Activated gamma-delta T cell (primary cell): ENCODE measurements at regions not wholly inside any gene's neighbourhood (a gene's known extent, or its start where the extent isn't known, plus 50 kb on each side); places are given as distances from the start of the nearest gene placed in this dataset.
"Not testable (repeated sequence)": the region's sequence is repeated elsewhere in the genome, so short reads cannot be mapped to it uniquely, and the experiment has no call there.

Source experiments
- DNase-seq: peaks from one replicate; lab custom pipeline; 2025; lab: John Stamatoyannopoulos, UW

DNA sequence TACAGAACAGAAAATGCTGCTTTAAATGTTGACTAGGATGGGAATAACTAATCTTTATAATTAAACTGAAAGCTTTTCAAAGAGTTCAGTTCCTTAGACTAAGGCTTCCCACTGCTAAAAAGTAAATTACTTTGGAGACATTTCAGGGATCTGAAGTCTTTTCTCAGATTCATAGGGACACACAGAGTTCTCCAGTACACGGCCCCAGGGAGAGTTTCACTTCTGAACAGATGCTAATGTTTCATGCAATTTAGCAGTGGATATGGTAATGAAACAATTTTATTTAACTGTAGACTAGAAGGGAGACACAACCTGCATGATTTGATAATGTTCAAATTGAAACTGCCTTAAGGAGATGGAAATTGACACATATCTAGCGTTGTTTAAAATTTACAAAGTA, 1282.6 kb downstream of the NCAM2 start:
- DNase-seq = no peak

DNA sequence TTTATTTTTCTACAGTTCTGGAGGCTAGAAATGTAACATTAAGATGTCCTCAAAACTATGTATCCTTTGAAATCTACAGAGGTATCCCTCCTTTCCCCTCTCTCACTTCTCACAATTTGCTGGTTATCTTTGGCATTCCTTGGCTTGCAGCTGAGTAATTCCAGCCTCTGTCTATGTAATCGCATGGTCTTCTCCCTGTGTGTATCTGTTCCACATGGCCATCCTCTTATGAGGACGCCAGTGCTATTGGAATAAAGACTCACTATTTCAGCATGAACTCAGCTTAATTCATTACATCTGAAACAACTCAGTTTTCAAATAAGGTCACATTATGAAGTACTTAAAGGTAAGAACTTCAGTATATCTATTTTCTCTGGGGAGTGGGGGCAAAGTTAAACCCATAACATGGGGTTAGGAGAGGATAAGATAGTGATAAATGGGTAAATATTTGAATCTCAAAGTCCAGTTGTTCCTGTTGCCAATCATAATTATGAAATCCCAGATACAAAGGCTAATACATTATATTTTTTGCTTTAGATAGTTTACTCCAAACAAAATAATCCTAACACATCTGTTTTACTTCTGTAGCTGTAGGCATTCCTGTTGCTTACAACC, 1290.8 kb downstream of the NCAM2 start:
- DNase-seq = no peak

DNA sequence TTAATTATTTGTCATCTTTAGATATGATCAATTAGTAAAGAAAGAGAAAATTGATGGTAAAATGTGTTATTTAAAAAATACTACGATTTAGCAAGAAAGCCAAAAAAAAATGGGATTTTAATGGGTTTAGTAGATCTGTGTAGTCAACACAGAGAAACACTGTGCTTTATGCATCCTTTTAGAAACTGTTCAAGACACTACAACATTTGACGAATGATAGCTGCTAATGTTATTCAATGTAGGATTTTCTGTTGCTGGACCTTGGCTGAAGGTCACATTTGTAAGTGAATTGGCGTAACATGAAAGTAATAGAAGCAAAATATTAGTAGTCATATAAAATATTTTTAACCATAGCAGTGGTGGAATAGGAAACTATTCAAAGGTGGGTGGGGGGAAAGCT, 1293.9 kb downstream of the NCAM2 start:
- no peak for DNase-seq

DNA sequence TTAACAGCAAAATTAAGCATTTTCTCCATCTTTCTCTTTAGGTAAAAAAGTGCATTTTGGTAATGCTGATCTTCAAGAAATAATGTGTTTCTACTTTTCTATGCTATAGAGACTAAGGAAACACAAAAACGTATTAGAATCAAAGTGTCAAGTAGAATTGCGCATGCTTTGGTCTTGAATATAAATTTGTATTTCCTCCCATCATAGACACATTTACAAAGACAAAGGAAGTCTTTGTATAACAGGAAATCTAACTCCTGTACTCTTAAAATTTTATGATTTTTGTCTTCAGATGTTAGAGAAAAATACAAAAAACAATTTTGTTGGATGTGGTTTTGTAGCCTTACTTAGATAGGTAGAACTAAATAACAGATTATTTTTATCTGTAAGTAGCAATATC, 1299.4 kb downstream of the NCAM2 start:
- no peak for DNase-seq

DNA sequence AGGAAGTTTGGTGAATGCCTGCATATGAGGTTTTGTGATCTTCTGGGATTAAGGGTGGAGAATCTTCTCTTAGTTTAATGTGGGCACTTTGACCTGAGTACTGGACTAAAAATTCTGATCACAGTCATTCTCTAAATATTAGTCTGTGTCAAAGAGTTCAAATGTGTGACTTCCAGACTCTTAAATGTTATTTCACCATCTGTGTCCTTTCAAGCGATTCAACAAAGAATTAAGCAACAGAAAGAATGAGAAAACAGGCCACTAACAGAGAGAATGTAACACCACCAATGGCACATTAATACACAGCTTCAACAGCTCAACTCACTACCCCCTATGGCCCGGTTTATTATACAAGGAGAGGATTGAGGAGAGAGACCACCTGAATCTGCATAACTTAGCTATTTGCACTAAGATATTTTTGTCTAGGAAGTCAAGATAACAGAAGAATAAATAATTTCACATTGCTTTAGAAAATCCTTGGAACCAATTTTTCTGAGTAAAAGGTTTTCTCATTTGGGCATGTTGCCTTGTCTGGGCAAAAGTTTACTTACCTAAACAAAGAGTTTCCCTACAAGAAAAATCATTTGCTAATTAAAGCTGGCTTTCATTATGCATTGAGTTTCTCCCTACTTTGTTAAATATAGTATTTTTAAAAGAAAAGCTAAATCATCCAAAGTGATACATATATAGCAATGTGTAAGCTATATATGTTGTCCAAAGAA, 1313.7 kb downstream of the NCAM2 start:
- no peak for DNase-seq

DNA sequence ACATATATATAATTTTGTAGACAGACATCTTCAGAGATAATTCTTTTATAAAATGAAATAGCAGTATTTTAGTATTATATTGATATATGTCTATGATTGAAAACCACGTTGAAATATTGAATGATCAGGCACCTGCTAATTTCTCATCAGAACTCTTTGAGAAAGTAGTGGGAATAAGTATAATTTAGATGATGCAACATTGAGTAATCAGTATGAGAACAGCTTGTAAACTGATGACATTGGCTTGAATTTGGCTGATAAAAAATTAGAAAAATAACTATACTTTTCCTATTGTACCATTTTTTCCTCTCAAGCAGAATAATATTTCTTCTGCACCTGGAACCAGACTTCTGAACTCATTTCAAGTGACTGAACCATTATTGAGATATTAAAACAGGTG, 1316.8 kb downstream of the NCAM2 start:
- DNase-seq = no peak

DNA sequence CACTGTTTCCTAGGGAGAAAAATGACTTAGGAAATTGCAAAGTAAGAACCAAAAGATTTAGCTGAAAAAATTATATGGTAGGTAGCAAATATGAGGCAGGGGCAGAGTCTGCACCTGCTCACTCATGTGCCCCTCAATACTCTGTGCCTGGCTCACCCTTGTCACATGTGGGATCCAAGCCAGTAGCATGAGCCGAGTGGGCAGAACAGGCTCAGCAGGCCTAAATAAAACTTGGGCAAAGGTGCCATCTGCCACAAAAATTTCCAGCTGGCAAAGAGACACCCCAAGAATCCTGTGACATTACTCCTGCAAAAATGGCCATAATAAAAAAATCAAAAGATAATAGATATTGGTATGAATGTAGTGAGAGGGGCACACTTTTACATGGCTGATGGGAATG, 1321.2 kb downstream of the NCAM2 start:
- no peak for DNase-seq

DNA sequence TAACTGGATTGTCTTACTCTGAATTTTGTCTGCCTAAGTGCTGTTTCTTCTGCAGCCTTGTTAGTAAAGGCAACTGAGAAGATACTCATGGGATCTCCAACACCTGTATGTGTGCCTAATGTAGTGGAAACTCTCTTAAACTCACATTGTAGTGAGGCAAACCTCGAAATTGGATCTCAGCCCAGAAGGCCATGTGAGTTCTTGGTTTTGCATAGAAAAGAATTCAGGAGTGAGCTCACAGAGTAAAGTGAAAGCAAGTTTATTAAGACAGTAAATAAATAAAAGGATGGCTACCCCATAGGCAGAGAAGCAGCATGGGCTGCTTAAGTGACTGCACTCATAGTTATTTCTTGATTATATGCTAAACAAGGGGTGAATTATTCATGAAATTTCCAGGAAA, 1344.7 kb downstream of the NCAM2 start:
- DNase-seq = no peak

DNA sequence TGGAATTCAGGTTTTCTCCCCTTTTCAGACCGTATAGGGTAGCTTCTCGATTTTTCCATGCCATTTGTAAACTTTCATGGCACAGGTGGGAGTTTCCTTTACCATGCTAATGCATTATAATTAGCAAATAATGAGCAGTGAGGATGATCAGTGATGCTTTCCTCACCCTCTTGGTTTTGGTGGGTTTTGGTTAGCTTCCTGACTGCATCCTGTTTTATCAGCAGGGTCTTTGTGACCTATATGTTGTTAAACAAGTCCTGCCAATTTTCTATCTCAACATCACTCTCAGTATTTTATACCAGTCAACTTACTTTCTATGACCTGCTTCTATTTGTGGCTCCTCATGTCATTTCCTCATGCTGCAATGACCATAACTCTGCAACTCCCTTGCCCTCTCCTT, 1345.1 kb downstream of the NCAM2 start:
- no peak for DNase-seq

DNA sequence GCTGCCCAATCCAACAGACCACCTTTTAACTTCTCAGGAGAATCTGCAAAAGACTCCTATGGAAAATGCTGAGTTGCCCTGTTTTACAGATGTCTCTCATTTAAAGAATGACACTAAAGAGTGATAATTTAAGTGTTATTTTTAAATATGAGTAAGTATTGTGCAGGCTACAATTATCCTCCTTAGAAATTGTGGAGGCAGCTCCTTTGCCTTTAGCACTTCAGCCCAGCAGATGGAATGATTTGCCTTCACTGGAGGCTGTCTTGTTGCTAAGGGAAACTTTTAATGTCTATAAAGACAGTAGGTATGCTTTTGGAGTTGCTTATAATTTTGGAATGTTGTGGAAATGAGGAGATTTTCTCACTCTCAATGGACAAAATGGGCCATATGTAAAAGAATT, 1345.5 kb downstream of the NCAM2 start:
- DNase-seq = no peak

DNA sequence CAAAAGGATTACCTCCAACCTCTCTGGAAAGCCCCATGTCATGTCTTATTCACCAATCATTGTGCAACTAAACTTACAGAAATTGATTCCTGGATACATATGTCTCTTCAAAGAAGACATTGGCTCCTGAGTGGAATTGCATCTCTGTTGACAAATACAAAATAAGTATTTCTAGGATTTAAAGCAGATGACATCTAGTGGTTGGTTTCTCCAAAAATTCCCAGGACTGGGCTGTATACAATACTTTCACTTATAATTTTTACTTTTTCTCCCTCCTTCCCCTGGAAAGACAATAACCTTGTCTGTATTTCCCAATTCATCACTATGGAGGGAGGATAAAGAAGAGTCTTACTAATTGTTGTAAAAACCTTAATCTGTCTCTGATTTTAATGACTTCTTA, 1347.4 kb downstream of the NCAM2 start:
- no peak for DNase-seq

DNA sequence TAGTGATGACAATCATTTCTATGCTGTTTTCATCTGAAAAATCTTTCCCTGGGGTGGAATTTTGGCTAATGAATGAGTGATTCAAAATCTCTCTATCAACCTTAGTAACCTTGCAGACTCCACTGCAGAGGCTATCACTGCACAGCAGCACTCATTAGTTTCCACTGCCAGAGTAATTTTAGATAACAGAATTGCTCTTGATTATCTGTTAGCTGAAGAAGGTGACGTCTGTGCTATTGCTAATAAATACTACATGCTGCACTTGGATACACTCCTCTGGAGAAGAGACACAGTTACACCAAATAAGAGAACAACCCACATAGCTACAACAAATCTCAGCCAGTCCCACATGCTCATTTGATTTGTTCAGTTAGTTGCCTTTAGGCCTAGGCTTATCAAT, 1348.4 kb downstream of the NCAM2 start:
- DNase-seq = no peak

DNA sequence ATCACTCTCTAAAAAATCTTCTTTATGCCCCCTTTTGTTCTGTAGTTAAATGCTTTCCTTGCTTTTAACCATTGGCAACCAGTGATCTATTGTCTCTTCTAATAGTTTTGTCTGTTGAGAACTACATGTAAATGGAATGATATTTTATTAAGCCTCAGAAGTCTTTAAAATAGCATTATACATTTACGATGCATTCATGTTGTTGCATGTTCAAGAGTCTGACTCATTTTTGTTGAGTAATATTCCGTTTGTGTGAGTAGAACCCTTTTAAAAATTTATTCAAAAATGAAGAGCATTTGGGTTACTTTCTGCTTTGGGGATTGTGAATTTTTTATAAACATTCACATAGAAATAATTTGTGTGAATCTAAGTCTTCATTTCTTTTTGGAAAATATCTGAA, 1352.9 kb downstream of the NCAM2 start:
- DNase-seq = no peak

DNA sequence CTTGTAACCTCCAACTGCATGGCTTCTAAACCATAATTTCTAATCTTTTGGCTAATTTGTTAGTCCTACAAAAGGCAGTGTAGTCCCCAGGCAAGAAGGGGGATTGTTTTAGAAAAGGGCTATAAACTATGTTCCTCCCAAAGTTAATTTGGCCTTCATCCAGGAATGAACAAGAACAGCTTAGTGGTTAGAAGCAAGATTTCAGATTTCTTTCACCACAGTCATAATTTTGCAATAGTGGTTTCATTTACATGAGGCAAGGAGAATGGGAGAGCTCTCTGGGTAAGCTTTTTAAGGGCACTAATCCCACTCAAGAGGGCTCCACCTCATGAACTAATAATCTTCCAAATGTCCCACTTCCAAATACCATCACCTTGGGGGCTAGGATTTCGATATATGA, 1353.9 kb downstream of the NCAM2 start:
- no peak for DNase-seq

DNA sequence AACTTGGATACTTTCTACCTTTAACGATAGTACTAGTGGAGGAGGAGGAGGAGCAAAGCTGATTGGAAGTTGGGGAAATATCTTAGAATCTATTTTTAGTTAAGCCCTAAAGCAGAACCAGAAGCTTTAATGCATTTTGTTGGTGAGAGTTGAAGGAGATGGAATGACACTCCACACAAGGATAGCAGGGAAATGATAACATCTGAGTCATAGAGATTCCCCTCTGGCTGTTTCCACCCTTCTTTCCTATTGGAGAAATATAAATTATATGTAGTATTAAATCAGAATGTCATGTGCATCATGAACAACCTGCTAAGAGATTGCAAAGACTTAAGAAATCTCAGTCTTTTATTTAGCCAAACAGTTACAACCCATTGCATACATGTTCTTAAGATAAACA, 1357.7 kb downstream of the NCAM2 start:
- DNase-seq = no peak

DNA sequence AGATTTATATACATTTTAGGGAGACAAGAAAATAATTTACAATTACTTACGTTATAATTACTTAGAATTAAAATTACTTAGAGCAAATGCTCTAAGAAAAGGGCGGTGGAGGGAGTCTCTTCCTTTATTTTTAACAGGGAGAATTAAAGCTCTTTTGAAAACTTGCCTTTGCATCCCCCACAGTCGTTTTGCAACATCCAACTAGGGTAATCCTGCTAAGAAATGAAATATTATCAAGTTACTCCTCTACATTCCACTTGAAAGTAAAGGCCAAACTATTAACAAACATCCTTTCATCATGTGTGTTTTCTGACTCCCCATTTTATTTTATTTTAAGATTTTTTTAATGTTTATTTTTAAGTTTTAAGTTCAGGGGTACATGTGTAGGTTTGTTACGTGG, 1358.5 kb downstream of the NCAM2 start:
- DNase-seq = no peak

DNA sequence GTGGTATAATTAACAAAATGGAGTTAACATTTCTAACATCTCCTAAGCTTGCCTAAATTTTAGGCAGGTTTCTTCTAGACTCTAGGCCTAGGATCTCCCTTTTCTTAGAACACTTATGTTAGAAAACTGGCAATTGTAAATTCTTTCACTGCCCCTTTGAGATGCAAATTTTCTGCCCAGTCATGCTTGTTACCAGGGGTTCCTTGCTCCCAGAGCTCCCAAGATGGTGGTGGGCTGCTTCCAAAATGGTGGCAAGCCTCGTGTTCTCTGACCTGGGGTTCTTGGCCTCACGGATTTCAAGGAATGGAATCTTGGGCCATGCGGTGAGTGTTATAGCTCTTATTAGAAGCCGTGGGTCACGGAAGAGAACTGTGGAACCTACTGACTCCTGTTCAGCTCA, 1361.4 kb downstream of the NCAM2 start:
- not testable (repeated sequence) for DNase-seq

DNA sequence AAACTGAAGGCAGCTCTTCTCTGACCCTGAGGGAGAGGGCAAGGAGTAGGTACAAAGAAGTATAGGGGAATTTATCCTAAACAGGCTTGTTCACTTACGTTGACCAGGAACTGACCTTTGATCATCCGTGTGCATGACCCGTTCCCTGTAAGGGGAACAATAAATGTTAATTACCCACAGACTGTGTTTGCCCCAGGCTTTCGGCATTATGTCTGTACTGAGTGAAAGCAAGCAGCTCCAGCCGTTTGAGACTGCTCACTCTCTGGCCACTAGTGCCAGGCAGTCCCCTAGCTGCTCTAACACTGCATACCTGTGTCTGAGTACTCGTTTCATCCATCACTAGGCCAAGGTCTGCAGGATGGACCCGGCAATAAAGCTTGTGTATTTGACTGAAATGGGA, 1365.3 kb downstream of the NCAM2 start:
- DNase-seq = no peak

DNA sequence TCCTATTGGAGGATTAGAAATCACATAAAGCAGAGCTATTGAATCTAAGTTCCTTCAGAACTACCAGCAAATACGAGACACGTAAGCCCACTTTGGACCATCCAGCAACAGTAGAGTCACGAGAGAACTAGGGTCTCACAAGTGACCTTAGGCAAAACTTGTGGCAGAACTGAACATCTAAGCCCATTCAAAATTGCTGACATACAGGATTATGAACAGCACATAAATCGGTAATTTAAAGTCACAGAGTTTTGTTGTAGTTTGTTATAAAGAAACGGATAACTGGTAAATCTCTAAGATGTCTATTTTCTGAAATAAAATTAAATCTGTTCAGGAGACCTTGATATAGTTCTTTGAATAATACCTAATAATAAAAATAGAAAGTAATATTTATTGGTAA, 1366.0 kb downstream of the NCAM2 start:
- DNase-seq = no peak

DNA sequence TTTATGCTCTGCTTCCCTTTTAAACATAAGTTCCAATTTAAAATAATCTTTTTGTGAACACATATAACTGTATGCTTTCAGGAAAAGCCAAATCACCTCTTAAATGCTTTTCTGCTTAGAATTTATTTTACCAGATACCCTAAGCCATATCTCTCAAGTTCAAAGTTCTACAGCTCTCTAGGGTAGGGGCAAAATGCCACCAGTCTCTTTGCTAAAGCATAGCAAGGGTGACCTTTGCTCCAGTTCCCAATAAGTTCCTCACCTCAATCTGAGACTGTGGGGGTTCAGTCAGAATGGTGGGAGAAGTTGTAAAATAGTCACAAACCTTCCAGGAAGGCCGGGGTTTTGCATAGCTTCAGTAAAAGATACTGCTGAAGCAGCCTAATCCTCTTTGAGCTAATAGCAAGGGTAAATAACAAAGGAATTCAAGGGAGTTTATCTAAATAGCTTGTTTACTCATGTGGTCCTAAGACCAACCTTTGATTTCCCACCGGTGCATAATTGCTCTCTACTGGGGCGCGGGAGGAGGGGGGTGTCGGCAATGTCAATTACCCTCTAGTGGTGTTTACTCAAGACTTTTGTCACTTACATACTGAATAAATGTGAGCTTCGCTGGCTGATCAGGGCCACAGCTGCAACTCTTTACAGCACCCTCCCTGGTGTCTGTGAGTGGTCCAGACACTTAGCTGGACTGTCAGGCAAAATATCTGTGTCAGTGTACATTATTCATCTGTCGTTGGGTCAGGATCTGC, 1376.2 kb downstream of the NCAM2 start:
- no peak for DNase-seq

DNA sequence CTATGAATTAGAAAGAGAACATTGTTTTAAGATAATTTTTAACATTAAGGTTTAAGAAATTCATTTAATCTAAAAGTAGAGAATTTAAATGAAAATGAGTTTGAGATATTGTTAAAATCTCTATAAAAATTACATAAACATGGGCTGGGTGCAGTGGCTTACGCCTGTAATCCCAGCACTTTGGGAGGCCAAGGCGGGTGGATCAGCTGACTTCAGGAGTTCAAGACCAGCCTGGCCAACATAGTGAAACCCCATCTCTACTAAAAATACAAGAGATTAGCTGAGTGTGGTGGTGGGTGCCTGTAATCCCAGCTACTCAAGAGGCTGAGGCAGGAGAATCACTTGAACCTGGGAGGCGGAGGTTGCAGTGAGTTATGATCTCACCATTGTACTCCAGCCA, 1379.6 kb downstream of the NCAM2 start:
- DNase-seq = not testable (repeated sequence)

DNA sequence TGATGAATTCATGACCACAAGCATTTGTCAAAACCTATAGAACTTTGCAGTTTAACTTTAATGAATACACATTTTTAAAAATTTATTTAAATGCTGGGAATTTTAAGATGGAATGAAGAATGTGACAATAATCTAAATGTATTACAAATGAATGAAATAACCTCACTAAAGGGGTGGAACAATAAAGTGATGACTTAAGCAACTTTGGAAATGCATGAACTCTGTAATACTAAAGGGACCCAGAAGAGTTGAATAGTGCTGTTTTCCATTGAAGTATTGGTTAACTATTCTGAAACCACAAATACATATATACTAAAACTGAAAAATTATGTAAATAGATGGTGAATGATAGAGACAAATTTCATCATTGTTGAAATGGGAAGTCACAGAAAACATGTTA, 1395.1 kb downstream of the NCAM2 start:
- DNase-seq = no peak

DNA sequence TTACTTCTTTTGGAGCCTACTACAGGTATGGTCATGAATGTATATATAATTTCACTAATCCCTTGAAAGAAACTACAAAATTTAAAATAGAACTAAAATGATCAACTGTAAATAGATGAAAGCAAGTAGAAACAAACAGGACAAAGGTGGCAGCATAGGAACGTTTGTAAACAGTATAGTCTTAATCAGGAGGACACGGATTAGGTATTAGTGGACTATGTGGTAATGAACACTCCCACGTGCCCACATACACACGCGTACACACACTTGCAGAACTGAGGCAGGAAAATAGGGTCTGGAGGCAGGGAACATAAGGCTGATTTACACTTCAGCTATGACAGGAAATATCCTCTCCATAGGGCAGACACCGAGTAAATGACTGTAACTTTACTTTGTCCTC, 1397.8 kb downstream of the NCAM2 start:
- no peak for DNase-seq
